Muscle of leg (tissue), 3 donors: ENCODE measurements at regions not wholly inside any gene's neighbourhood (a gene's known extent, or its start where the extent isn't known, plus 50 kb on each side); places are given as distances from the start of the nearest gene placed in this dataset.

Experiments used
- DNase-seq: peaks from one replicate; pipeline ENCODE4 v3.0.0; 2013
- H3K27ac ChIP-seq: one replicate; pipeline ENCODE4 v1.5.1; 2013; ENCODE audit warnings: mild to moderate bottlenecking, low read length, control low read depth
- H3K27me3 ChIP-seq: one replicate; pipeline ENCODE4 v1.6.1; 2013; ENCODE audit warnings: low read length; ENCODE audit not compliant: control insufficient read depth, insufficient read depth
- H3K36me3 ChIP-seq: one replicate; pipeline ENCODE4 v1.6.1; 2013; ENCODE audit warnings: low read length; ENCODE audit not compliant: control insufficient read depth, insufficient read depth
- H3K4me1 ChIP-seq: one replicate; pipeline ENCODE4 v1.6.1; 2013; ENCODE audit warnings: low read length; ENCODE audit not compliant: control insufficient read depth, insufficient read depth
- H3K4me3 ChIP-seq: one replicate; pipeline ENCODE4 v1.5.1; 2013; ENCODE audit warnings: low read length, control low read depth
- H3K9me3 ChIP-seq: replicated peaks from 2 replicates; pipeline ENCODE4 v1.6.1; 2013; ENCODE audit warnings: low read depth, low read length; ENCODE audit not compliant: control insufficient read depth
- WGBS: methylation state at CpG from one replicate; pipeline ENCODE4 v1.1.5; 2013; ENCODE audit warnings: missing lambda C conversion rate; ENCODE audit not compliant: insufficient coverage; 5-methylcytosine and 5-hydroxymethylcytosine counted together

DNA sequence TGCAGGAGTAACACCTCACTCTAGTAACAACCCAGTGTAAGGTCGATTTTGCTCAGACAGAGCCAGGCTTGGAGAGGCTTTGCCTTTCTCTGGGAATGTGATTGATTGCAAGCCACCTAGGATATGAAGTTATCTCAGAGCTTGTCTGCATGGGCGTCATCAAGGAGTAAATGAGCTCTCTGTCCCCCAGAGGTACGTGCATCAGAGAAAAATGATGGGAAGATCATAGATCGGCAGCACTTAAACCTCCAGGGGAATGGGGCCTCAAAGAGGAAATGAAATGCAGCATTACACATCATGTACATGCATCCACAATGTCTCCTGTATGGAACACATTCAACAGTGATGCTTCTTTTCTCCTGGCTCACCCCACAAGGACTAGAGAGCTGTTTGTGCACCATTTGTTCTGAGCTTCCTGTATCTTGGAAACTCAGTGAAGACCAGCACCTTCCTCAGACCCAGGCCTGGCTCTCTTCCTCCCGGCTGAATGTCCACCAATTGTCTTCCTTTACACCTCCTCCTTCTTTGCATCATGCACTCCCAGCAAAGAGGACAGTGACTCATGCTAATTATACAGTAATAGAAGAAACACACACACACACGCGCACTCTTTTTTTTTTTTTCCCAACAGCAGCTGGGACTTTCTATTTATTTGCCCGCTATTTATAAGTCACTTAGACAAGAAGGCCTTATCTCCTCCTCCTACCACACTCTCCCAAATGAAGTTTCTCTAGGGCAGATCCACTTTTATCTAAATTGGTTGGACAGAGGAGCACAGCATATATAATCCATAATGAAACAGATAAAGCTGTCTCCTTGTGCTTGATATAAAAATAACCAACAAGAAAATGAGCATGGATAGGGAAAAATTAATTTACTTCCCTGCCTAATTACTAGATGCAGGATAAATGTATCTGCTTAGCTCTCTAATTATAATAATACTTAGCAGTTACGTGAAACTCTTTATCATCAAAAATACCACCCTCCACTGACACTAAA lies 990.7 kb downstream of the CCSER2 start:
- Histone ChIP-seq H3K9me3 (no peaks in the 10 kb centered on the region), H3K4me3 (no peak overlapping the region), H3K4me1 (peaks cover 2% of the 10 kb centered on the region), H3K27me3 (no peaks in the 10 kb centered on the region), H3K27ac (no peak overlapping the region), H3K36me3 (no peaks in the 10 kb centered on the region)
- DNase-seq, result peak; percentile 36
- WGBS, result 47% methylated on average over 5 of the region's 9 CpGs

DNA sequence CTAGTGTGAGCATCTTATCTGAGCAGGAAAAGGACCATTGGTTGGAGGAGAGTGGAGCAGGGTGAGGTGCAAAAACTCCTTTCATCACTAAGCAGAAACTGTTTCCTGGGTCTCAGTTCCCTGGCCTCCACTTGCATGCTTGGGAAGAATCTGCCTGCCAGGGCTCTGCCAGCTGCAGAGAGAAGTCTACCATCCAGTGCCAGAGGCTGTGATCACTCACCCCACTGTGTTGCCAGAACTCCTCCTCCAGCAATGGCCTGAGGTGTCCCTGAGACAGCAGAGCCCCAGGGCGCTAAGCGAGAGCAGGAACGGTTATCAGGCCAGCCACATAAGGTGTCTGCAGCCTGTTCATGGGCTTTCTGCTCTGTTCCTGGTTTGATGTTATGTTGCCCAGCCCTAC lies 991.4 kb downstream of the CCSER2 start:
- Histone ChIP-seq H3K27me3 (no peaks in the 10 kb centered on the region), H3K4me3 (no peak overlapping the region), H3K4me1 (peaks cover 2% of the 10 kb centered on the region), H3K36me3 (no peaks in the 10 kb centered on the region), H3K27ac (no peak overlapping the region), H3K9me3 (no peaks in the 10 kb centered on the region)
- WGBS, result 56% methylated on average over 3 of the region's 3 CpGs
- no peak for DNase-seq

DNA sequence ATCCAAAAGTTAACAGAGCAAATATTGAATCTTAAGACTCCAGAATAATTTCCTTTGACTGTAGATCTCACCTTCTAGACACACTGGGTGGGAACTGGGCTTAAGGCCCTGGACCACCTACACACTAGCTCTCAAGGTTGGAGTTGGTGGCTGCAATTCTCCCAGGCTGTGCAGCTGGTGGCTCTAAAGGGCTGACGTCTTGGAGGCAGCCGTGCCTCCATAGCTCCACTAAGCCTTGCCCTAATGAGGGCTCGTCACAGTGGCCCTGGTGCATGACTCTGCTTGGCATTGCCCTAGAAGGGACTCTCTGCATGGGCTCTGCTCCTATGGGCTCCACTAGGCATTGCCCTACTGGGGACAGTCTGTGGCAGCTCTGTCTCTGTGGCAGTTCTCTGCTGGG lies 1005.2 kb downstream of the CCSER2 start:
- Histone ChIP-seq H3K4me1 (no peaks in the 10 kb centered on the region), H3K9me3 (peaks cover 2% of the 10 kb centered on the region), H3K27me3 (no peaks in the 10 kb centered on the region), H3K27ac (no peak overlapping the region), H3K36me3 (no peaks in the 10 kb centered on the region), H3K4me3 (no peak overlapping the region)
- DNase-seq, result no peak
- 78% methylated on average over 2 of the region's 3 CpGs for WGBS

DNA sequence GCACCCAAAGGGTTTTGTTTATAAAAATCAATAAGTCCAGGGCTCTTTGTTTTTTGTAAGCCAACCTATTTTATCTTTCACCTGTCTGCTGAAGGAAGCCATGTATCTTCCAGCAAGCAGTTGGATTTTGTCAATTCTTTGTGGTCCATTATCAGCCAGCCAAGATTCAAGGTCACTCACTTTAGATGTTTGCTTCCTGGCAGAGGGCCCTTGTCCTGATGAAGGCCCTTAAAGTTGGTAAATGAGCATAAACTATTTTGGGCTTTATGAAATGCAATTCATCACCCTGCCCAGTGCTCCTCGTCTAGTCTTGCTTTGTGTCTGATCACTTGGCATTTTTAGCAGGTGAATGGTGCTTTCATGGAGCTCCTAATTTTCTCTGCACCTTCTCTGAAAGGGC lies 1004.2 kb downstream of the GRID1 start:
- 80% methylated on average over 1 of the region's 1 CpG for WGBS
- Histone ChIP-seq H3K27ac (no peak overlapping the region), H3K4me3 (no peak overlapping the region), H3K36me3 (no peaks in the 10 kb centered on the region), H3K4me1 (no peaks in the 10 kb centered on the region), H3K9me3 (no peaks in the 10 kb centered on the region), H3K27me3 (no peaks in the 10 kb centered on the region)
- DNase-seq, result no peak

DNA sequence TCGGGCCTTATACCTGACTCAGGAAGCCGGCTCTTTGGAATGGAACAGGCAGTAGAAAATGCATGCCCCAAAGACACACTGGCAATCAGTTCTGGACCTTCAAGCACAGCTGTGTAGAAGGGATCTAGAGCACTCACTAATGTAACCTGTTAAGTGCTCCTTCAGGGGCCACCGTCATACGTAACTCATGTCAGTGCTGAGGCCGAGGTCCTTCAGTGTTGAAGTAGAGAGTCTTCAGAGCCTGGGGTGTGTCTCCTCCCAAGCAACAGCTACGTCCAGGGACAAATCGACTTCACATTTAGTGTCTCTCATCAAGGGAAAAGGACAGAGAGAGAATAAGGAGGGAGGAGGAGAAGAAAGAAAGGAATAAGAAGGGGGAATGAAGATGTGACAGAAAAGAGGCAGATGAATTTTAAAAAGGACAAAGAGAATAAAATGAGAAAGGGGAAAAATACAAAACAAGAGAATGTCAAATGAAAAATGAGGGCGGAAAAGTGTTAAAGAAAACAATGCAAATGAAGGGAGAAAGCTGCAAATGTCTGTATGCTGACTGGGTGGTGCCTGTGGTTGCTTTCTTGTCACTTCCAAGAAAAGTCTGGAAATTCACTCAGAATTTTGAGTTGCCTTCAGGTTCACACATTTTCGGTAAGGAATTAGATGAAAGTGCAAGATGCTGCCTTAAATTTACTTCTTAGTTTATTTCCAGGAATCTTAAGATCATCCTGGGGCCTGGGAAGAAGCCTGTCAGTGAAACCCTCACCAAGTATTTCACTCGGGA lies 989.4 kb downstream of the GRID1 start:
- 83% methylated on average over 1 of the region's 10 CpGs for WGBS
- no peak for DNase-seq
- H3K27me3 ChIP-seq, result no peaks in the 10 kb centered on the region
- H3K4me1 ChIP-seq, result no peaks in the 10 kb centered on the region
- no peak overlapping the region for H3K27ac ChIP-seq
- no peaks in the 10 kb centered on the region for H3K36me3 ChIP-seq
- no peak overlapping the region for H3K4me3 ChIP-seq
- H3K9me3 ChIP-seq, result no peaks in the 10 kb centered on the region

DNA sequence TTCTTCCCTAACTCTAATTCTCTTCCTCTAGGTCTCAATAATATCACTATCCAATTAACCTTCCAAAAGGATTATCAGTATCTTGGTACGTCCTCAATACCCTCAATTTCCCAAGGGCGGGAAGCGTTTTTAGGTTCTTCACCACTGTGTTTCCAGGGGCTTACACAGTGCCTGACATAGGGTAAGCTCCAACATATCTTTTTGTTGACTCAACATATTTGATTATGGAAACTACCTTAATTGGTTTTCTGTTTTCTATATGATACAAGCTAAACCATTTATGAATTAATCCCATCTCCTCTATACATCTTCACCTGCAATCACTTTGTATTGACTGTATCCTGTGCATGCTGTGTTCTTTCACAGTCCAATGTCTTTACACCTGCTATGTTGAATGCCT lies 987.3 kb downstream of the GRID1 start:
- H3K9me3 ChIP-seq, result no peaks in the 10 kb centered on the region
- DNase-seq, result no peak
- H3K36me3 ChIP-seq, result no peaks in the 10 kb centered on the region
- H3K27ac ChIP-seq, result no peak overlapping the region
- no peak overlapping the region for H3K4me3 ChIP-seq
- no peaks in the 10 kb centered on the region for H3K4me1 ChIP-seq
- no peaks in the 10 kb centered on the region for H3K27me3 ChIP-seq
- 100% methylated on average over 1 of the region's 3 CpGs for WGBS

DNA sequence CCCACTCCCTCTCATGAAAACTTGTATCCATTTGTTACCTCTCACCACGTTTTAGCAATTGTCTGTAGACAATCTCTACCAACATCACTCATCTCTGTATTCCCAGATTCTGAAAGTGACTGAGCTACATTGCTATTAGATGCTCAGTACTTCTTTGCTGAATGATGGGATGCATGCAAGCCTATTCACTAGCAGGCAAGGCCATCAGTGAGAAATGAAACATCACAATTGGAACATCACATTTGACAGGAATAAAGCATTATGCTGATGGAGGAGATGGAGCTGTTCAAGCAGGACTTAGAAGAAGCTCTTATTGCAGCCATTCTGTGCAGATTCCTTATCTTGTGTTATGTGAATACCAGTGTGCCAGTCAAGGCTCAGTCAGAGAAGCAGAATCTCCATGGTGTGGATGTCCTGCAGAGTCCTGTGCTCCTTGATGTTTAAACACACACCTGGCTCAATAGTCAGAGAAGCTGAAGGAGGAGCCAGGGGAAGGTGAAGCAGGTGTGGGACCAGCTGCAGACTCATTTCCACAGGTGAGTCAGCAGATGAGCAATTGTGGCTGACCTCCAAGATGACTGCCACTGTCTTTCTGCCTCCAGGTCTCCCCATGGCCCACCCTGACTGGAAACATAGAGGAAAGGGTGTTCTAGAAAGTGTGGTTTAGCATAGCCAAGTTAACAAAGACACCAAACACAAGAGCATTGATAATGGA lies 965.5 kb downstream of the GRID1 start:
- no peak for DNase-seq
- Histone ChIP-seq H3K27me3 (no peaks in the 10 kb centered on the region), H3K9me3 (no peaks in the 10 kb centered on the region), H3K4me3 (no peak overlapping the region), H3K4me1 (no peaks in the 10 kb centered on the region), H3K36me3 (no peaks in the 10 kb centered on the region), H3K27ac (no peak overlapping the region)
- WGBS, result no CpG with 5 or more reads among the region's 1 CpG

DNA sequence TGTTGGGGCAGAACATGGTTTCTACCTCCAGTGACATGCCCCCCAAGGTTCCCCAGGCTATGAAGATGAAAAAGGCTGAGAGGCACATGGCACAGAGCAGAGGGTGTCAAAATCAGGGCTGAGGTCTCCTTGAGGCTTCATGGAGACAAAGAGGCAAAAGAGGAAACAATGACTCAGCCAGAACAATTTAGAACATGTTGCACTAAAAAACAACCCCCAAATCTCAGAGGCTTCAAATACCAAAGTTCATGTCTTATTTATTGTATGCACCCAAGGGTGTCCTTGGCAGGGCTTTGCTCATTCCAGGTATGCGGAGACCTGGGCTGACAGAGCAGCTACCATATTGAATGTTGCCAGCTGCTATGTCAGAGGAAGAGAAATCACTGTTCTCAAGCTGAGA lies 964.1 kb downstream of the GRID1 start:
- Histone ChIP-seq H3K4me1 (no peaks in the 10 kb centered on the region), H3K27ac (no peak overlapping the region), H3K36me3 (no peaks in the 10 kb centered on the region), H3K27me3 (no peaks in the 10 kb centered on the region), H3K4me3 (no peak overlapping the region), H3K9me3 (no peaks in the 10 kb centered on the region)
- 88% methylated on average over 1 of the region's 1 CpG for WGBS
- no peak for DNase-seq

DNA sequence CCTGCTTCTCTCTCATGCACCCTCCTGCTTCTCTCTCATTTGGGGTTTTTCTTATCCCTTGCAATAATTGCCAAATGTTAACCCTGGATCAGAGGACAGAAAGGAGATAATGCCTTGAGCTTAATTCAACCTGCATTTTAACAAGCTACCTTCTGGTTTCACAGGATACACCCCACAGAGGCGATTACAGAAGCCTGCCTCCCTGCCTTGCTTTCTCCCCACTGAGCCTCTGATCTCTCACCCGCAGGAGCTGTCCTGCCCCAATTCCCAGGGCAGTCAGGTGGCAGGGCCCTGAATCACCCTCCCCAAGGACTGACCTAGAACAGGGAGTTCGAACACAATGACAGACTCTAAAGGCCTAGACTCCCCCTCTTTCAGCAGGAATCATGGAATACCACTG lies 959.5 kb downstream of the GRID1 start:
- no peak for DNase-seq
- H3K4me3 ChIP-seq, result no peak overlapping the region
- no peaks in the 10 kb centered on the region for H3K27me3 ChIP-seq
- H3K4me1 ChIP-seq, result no peaks in the 10 kb centered on the region
- H3K27ac ChIP-seq, result no peak overlapping the region
- no peaks in the 10 kb centered on the region for H3K9me3 ChIP-seq
- H3K36me3 ChIP-seq, result no peaks in the 10 kb centered on the region
- WGBS, result 73% methylated on average over 3 of the region's 3 CpGs

DNA sequence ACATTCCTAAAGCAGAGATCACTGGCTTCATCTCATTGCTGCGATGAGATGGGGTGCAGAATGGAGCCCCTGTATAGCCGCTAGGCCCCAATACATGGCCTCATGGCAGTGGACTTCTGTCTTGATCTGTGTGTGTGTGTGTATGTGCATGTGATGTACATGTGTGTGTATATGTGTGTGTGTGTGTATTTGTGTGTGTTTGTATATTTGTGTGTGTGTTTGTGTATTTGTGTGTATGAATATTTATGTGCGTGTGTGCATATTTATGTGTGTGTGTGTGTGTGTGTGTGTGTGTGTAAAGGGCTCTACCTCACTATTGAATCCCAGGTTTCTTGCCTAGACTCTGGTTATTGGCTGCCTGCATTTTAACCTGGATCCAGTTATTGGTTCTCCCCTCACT lies 958.2 kb downstream of the GRID1 start:
- Histone ChIP-seq H3K4me1 (no peaks in the 10 kb centered on the region), H3K27me3 (no peaks in the 10 kb centered on the region), H3K27ac (no peak overlapping the region), H3K4me3 (no peak overlapping the region), H3K9me3 (no peaks in the 10 kb centered on the region), H3K36me3 (no peaks in the 10 kb centered on the region)
- DNase-seq, result no peak
- WGBS, result 84% methylated on average over 3 of the region's 3 CpGs
